Left renal cortex interstitium (tissue), 4 donors: ENCODE measurements at regions not wholly inside any gene's neighbourhood (a gene's known extent, or its start where the extent isn't known, plus 50 kb on each side); places are given as distances from the start of the nearest gene placed in this dataset.

ENCODE experiments used
- DNase-seq, 4 donors: peaks; one replicate each; pipeline ENCODE4 v3.0.0-alpha.2; 2013; ENCODE audit warnings: low read depth in 4 of 4, low spot score in 2 of 4, missing footprints in 1 of 4

DNA sequence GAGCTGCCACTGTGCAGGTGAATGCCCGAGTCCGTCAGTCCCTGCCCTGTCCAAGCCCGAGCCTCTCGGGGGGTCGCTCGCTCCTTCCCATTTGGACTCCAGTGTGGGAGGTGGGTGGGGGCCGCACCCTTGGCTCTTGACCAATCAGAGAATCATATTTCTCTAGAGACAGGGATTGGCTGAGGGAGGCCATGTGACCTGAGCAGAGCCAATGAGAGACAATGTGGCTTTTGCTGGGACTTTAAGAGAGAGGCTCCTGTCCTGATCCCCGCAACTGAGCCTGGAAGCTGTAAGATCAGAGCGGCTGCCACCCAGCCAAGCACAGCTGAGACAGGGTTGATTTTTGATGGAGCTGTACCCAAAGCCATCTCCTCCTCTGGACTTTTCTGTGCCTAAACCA lies 199.3 kb downstream of the TFAP2C start:
- DNase-seq, result no peak

DNA sequence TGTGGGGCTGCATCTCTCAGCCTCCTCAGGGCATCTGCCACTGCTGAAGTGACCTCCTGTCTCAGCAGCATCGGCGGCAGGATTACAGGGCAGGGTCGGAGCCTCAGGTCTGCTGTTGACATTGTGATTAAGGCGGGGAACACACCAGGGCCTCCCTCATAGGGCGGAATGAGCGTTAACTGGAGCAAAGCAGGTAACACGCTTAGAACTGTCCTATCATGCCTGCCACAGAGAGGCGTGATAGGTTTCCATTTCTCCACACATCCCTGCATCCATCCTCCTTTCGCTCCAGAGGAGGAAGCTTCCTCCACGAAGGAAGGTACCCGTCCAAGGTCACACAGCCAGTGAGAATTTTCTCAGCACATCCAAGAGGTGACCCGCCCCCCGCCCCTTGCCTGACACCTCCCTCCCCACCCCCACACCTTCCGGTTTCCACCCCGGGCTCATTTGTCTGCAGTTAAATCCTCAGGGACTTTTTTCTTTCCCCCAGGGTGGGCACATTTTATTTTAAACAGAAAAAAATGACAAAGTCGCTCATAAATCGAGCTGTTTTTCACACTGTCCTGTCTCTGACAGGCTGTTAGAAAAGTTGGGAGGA lies 200.8 kb downstream of the TFAP2C start:
- DNase-seq, result no peak

DNA sequence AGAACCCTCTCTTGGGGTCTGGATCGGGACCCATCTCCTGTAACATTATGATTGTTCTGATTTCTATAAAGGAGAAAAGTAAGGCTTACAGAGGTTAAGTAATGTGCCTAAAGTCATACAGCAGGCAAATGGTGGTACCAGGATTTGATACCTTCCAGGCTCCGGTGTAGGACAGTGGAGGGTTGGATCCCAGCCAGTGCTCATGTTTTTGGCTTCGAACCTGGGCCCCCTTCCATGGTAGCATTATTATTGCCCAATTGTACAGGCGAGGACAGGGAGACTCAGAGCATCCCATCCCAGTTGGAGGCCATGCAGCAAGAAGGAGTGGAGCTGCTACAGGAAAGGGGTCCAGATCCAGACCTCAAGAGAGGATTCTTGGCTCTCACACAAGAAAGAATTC lies 202.7 kb downstream of the TFAP2C start:
- DNase-seq, result no peak

DNA sequence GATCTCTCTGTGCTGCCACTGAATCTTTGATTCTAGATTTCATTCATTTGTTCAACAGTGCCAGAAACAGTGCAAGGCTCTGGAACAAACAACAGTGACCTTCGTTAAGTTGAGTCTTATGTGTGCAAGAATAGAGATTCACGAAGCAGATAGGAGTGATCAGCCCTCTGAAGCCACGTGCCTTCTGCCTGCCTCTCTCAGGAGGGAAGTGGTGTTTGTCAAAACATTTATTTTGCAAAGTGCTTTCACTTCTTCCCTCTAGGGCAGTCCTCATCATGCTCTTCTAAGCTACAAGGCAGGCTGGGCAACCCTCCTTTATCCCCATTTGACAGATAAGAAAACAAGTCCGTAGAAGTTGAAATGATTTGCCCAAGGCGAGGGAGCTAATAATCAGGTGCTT lies 204.3 kb downstream of the TFAP2C start:
- no peak for DNase-seq

DNA sequence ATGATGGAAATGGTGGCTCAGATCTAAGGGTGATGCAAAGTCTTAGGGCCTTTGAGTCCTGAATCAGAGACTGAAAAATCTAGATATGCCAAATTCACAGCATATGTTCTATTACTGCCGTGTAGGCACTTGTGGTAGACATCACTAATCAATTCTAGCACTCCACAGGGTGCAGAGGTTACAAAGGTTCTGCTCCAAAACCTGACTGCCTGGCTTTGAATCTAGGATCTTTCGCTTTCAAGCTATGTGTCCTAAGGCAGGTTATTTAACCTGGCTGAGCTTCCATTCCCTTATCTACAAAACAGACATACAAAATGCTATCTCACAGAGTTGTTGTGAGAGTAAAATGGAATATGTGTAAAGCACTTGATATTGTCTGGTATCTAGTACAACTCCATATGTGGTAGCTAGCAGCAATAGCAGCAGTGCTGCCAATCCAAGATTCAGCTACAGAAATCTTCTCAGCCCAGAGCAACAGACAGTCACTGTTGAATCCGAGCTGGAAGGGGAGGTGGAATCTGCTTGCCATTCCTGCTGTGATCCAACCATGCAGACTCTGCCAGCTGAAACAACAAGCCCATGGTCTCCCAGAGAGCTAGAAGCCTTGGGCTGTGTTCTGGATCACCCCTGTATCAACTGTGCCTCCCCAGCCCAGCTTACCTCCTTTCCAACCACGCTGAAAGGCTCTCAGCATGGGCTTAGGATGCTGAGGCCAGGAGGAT lies 206.9 kb downstream of the TFAP2C start:
- DNase-seq, result no peak

DNA sequence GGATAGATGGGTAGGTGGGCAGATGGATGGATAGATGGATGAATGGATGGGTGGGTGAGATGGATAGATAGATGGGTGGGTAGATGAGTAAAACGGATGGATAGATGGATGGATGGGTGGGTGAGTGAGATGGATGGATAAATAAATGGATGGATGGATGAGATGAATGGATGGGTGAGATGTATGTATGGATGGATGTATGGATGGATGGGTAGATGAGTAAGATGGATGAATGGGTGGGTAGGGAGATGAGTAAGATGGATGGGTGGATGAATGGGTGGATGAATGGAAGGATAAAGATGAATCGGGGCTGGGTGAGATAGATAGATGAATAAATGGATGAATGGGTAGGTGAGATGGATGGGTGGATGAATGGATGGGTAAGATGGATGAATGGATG lies 210.1 kb downstream of the TFAP2C start:
- no peak for DNase-seq

DNA sequence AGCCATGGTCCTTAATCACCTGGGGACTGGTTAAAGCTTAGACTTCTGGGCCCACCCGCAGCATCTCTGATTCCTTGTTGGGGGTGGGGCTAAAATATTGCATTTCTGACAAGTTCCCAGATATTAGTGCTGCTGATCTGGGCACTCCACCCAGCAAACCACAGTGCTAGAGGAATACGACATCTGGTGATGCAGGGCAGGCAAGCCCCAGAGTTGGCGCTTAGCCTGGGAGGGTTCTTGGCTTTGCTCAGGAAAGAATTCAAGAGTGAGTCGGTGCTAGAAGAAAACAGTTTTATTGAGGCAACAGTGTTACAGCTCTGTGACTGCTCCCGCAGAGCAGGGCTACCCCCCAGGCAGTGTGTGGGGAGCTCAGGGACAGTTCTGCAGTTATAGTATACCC lies 210.7 kb downstream of the TFAP2C start:
- no peak for DNase-seq

DNA sequence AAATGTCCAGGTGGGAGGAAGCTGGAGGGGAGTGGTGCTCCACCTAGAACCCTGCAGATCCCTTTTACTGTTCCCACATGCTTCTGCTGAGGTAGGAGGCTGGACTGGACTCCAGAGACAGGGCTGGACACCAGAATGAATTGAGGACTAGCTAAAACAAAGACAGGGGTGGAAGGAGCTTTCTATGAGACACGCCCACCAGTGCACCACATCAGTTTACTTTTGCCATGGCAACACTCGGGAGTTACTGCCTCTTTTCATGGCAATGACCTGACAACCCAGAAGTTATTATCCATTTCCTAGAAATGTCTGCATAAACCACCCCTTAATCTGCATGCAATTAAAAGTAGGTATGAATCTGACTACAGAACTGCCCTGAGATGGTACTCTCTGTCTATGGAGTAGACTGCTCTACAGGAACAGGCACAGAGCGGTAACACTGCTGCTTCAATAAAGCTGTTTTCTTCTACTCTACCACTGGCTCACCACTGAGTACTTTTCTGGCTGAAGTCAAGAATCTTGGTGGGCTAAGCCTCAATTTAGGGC lies 211.7 kb downstream of the TFAP2C start:
- DNase-seq, result no peak

DNA sequence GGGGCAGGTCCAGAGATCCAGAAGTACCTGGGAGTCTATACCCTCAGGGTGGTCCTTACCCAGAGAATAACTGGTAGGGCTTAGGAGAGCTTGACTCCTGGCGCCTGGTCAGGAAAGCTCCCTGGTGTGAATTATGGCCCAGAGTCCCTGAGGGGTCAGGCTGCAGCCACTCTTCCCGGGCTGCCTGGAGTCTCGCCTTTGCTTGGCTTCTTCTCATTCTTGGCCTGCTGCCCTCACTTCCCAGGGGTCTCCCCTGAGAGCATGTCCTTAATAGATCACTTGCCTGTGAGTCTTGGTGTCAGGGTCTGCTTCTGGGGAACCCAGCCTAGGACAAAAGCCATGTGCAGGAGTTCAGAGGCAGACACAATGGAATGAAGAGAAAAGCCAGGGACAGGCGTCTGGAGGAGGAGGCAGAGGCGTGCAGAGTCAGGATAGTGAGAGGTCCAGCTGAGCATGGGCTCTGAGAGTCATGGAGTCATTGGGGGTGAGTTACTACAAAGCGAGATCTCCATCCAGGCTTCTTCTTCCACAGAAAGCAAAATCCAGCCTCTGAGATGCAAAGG lies 212.3 kb downstream of the TFAP2C start:
- DNase-seq, result no peak

DNA sequence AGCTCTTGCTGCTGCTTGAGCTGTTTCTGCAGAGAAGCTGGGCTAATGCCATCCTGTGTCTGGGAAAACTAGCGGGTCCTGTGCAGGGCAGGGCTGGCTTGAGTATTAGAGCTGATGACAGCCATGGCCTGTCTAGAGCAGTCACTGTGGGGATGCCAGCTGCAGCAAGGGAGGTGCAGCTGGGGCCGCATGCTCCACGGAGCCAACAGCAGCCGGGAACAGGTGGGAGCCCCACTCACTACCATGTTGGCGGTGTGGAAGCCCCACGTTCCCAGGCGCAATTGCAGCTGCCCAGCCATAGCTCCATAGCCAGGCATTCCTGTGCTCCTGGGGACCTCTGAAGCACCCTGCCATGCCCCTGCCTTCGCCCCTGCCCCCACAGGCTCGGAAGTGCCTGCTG lies 212.9 kb downstream of the TFAP2C start:
- no peak for DNase-seq

DNA sequence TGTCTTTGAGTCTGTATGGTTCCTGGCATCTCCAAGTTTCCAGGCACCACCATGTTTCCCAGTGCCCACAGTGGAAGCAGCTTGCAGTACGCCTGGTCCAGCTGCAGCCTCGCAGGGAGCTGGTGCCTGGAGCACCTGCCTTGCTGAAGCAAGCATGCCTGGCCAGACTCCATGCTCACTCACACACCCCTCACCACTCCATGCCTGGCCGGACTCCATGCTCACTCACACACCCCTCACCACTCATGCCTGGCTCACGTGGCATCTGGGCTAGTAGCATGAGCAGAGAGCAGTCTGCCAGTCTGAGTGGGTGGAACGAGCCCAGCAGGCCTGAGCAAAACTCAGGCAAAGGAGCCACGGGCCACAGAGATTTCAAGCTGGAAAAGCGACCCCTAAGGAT lies 214.3 kb downstream of the TFAP2C start:
- no peak for DNase-seq

DNA sequence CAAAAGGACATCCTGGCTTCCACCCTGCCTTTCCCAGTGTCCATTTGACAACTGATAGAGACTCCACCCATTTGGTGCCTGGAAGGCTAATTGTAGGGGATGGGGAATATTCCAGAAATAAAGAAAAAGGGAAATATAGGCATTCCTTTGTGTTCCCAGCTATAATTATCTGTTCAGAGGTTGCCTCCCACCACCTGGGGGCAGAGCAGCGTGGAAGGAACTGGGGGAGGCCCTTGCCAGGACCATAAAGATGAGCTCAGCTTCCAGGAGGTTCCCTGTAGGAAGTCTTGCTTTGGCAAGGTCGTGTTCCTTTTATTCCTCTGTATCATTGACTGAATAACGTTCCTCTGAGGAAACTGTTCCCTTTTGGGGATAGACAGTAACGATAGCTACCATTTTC lies 214.7 kb downstream of the TFAP2C start:
- no peak for DNase-seq

DNA sequence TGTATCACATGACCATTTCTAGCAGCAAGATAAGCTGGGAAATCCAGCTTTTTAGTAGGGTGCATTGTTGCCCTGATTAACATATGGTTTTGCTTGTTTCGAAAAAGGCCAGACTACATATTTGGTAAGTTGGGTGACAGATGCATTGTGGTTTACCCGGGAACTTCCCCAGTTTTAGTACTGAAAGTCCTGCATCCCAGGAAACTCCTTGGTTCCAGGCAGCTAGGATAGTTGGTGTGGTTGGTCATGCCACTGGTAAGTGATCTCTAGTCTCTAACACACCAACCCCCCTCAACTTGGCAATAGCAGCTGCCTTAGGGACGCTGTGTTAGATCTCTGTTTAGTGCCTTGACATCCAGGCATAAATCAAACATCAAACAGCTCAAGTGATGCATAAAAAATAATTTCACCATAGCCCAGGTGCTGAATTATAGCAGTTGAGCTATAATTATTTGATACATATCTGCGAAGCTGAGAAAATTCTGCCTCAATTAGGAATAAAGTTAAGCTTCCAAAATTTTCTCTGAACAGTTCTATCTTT lies 216.5 kb downstream of the TFAP2C start:
- no peak for DNase-seq

DNA sequence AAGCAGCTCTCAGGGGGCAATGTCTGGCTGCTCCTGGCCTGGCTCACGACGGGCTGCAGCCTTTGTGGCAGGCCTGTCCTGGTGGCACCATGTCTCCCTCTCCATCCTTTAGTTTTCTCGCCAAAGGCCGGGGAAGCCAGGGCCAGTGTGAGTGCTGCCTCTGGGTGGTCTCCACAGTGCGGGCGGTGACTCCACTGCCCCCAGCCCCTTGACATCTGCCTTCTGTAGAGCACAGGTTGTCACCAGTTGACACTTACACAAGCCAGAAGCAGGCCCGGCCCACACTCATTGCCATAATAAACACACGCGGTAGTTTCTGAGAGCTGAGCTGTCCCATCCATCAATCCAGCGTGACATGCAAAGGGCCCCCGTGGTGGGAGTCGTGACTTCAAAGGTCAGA lies 219.5 kb downstream of the TFAP2C start:
- no peak for DNase-seq

DNA sequence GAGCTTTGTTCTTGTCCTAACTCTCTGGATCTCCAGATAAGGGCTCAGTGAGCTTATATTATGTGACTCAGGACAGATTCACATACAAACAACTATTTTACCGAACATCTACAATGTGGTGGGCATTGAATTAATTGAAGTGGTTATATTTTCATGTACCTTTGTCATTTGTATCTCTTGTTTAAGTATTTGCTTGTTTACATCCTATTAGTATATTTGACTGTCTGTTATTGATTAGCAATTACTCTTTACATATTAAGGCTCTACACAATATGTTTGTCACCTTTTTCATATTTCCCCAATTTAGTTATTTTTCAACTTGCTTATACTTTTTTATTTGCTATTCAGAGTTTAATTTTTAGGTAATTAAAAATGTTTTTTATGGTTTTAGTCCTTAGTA lies 222.4 kb downstream of the TFAP2C start:
- DNase-seq, result no peak

DNA sequence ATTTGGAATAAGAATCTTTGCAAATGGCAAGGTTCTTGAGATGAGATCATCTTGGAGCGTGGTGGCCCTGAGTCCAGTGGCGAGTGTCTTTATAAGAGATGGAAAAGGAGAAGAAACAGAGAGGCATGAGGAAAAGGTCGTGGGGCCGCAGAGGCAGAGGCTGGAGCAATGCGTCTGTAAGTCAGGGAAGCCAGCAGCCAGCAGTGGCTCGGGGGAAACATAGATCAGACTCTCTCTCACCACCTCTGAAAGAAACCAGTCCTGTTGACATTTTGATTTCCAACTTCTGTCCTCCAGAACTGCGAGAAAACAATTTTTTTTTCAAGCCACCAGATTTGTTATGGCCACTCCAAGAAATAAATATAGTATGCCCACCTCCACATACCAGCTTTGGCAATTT lies 226.6 kb downstream of the TFAP2C start:
- no peak for DNase-seq

DNA sequence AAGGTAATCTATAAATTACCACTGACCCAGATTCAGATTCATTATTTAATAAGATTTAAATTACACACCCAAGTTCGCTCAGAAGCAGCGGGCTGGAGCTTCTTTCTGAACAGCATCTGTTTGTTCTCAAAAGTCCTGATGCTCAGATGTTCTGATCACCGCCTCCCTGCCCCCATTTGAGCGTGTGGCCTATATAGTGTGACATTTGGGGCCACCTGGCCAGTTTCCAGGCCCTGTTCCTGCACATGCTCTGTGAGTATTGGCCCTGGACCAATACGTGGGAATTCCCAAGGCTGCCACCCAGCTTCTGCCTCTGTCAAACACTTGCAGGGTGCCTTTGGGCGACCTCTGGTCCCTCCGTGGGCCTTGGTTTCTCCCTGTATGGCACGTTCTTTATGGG lies 228.8 kb downstream of the TFAP2C start:
- DNase-seq, result no peak

DNA sequence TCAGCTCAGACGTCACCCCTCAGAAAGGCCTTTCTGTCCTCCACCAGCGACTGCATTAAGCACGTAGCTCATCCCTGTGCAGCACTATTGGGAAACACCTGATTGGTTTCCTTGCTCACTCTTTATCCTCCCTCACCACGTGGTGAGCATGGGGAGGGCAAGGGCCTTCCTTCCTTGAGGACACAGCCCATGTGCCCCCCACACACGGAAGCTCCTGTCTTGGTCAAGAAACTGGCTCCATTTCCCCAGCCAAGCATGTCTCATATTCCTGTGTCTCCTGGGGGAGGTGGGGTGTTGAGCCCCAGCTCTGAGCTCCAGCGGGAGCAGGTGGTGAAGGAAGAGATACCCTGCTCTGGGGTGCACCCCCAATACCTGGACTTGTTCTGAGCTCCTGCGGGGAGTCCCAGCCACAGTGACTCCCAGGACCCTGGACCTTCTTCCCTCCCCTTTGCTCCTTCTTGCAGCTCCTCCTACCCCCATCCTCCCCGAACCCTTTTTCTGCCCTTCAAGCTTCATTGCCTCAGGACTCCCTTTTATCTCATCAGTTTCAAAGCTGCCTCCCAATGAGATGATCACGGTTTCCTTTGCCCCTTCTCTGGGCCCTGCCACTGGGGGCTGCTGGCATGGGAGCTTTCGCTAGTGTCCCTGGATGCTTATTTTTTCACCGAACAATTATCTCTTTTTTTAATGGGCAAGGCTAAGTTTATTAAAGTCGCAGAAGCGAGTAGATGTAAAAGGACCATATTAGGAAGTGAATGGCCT lies 230.1 kb downstream of the TFAP2C start:
- DNase-seq, result peak in 1 of 4 donors; percentile 31

DNA sequence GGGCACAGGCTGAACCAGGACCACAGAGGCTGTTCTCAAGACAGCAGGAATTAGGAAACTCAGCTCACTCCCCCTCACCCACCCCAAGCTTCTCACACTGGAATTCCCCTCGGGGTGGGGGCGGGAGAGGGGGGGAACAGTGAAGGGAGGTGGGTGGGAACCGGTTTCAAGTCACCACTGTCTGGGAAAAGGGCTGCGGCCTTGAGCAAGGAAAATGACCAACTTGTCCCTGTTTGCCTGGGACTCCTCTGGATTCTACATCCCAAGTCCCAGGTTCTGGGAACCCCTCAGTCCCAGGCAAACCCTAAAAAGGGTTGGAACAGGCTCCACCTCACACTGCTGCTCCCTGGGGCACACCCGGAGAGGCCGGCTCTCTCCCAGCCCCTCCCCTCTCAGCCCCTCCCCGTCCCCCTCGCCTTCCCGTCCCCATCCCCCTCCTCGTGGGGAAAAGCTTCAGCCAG lies 230.7 kb downstream of the TFAP2C start:
- peak in 2 of 4 donors; percentile 34 to 47 for DNase-seq

DNA sequence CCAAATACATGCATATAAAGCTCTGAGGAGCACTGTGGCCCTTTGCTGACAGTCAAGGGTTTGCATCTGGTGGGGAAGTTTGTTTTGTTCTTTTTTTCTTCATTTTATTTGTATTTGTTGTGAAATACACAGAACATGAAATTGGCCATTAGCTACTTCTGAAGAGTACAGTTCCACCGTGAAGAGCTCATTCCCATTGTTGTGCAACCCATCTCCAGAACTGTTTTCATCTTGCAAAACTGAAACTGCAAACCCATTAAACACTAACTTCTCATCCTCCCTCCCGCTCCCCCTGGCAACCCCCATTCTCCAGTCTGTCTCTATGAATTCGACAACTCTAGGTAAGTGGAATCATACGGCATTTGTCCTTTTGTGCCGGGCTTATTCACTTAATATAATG lies 231.3 kb downstream of the TFAP2C start:
- DNase-seq, result no peak

DNA sequence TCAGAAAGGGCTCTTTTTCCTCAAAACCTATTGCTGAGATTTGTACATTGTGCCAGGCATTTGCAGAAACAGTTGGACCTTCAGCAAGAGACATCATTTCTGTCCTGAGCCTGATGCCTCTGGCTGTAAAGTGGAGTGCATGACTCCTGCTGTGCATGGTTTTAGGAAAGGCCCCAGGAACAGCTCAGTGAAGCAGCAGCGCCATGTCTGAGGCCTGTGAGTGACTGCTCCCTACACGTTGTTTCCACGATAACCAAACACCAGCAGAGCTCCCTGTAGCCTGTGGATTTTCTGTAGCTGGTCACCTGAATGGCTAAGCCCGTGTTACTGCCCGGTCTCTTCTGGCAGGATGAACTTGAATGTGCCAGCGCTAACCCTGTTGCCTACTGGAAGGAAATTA lies 232.5 kb downstream of the TFAP2C start:
- DNase-seq, result no peak
